H1 (cell line): ENCODE measurements at regions not wholly inside any gene's neighbourhood (a gene's known extent, or its start where the extent isn't known, plus 50 kb on each side); places are given as distances from the start of the nearest gene placed in this dataset.
"Not testable (repeated sequence)": the region's sequence is repeated elsewhere in the genome, so short reads cannot be mapped to it uniquely, and the experiment has no call there.

Experiments used
- CTCF ChIA-PET: fragments of 300-600 bp; sonication (Branson Sonifier 250); formaldehyde crosslinking; loops from one replicate; lab custom pipeline; 2021; ENCODE audit not compliant: partially characterized antibody; lab: Charles Lee
- POLR2A ChIA-PET: fragments of 300-600 bp; sonication (Branson Sonifier 250); formaldehyde crosslinking; loops from one replicate; lab custom pipeline; 2021; ENCODE audit warnings: inconsistent platforms; ENCODE audit not compliant: partially characterized antibody; lab: Charles Lee
- DNase-seq, 2 experiments: peaks; one replicate each; pipeline versions ENCODE4 v3.0.0 to v3.0.0-alpha.2; 2010 to 2022; ENCODE audit warnings: low spot score in 2 of 2, low read depth in 1 of 2, mixed read lengths in 1 of 2
- FAIRE-seq: peaks from 2 replicates; lab custom pipeline; 2011; peaks lifted over from hg19 to GRCh38; lab: Jason Lieb, UNC
- H2AFZ ChIP-seq: 2 replicates; pipeline ENCODE4 v1.8.1; 2012; ENCODE audit warnings: low read length, inconsistent platforms
- H2AK5ac ChIP-seq: 2 replicates; pipeline ENCODE4 v1.6.1; 2013; ENCODE audit warnings: low read depth, low read length
- H2BK120ac ChIP-seq: replicated peaks from 2 replicates; pipeline ENCODE3; 2013; ENCODE audit warnings: low read depth, low read length, inconsistent platforms
- H2BK12ac ChIP-seq: 2 replicates; pipeline ENCODE4 v1.6.1; 2013; ENCODE audit warnings: low read depth, low read length
- H2BK15ac ChIP-seq: 2 replicates; pipeline ENCODE4 v1.6.1; 2013; ENCODE audit warnings: low read length
- H2BK20ac ChIP-seq: 2 replicates; pipeline ENCODE4 v1.6.1; 2013; ENCODE audit warnings: low read length
- H2BK5ac ChIP-seq: 2 replicates; pipeline ENCODE4 v1.6.1; 2013; ENCODE audit warnings: low read depth, low read length
- H3K14ac ChIP-seq: 2 replicates; pipeline ENCODE4 v1.6.1; 2013; ENCODE audit warnings: inconsistent platforms; ENCODE audit not compliant: insufficient read length
- H3K18ac ChIP-seq: 2 replicates; pipeline ENCODE4 v1.6.1; 2013; ENCODE audit warnings: low read length; ENCODE audit errors: extremely low read depth
- H3K23ac ChIP-seq: 2 replicates; pipeline ENCODE4 v1.6.1; 2013; ENCODE audit warnings: inconsistent platforms; ENCODE audit not compliant: insufficient read length
- H3K23me2 ChIP-seq: 2 replicates; pipeline ENCODE4 v1.6.1; 2013; ENCODE audit warnings: low read depth, low read length
- H3K27ac ChIP-seq: 2 replicates; pipeline ENCODE4 v1.6.1; 2011; ENCODE audit warnings: low read depth, low read length, inconsistent platforms
- H3K27me3 ChIP-seq, 4 experiments: replicated peaks in 1 of 4; 1 replicate in 1 of 4; 2 replicates in 3 of 4; pipeline versions ENCODE4 v1.6.1 to v1.8.1; 2011 to 2013; ENCODE audit warnings: low read length in 3 of 4, mild to moderate bottlenecking in 3 of 4, inconsistent platforms in 2 of 4, mixed read lengths in 2 of 4, moderate library complexity in 1 of 4; ENCODE audit not compliant: control insufficient read depth in 3 of 4, insufficient read depth in 3 of 4; ENCODE audit errors: extremely low read depth in 1 of 4
- H3K36me3 ChIP-seq, 4 experiments: 2 replicates each; pipeline versions ENCODE4 v1.6.1 to v1.8.1; 2011 to 2013; ENCODE audit warnings: mild to moderate bottlenecking in 4 of 4, low read length in 3 of 4, moderate library complexity in 2 of 4, control low read depth in 1 of 4, inconsistent platforms in 1 of 4; ENCODE audit not compliant: insufficient read depth in 4 of 4, control insufficient read depth in 2 of 4
- H3K4ac ChIP-seq: replicated peaks from 2 replicates; pipeline ENCODE3; 2013; ENCODE audit warnings: low read length, low read depth, mixed read lengths, inconsistent platforms; ENCODE audit not compliant: insufficient read length
- H3K4me1 ChIP-seq, 4 experiments: replicated peaks in 1 of 4; 1 replicate in 1 of 4; 2 replicates in 3 of 4; pipeline versions ENCODE4 v1.6.1 to v1.8.1; 2011 to 2013; ENCODE audit warnings: low read length in 3 of 4, inconsistent platforms in 2 of 4, mixed read lengths in 1 of 4; ENCODE audit not compliant: insufficient read depth in 4 of 4, control insufficient read depth in 3 of 4
- H3K4me2 ChIP-seq, 2 experiments: 2 replicates each; pipeline versions ENCODE4 v1.6.1 to v1.8.1; 2011 to 2013; ENCODE audit warnings: low read depth in 2 of 2, low read length in 2 of 2, control low read depth in 1 of 2, inconsistent platforms in 1 of 2, mild to moderate bottlenecking in 1 of 2; ENCODE audit not compliant: insufficient read depth in 1 of 2
- H3K4me3 ChIP-seq, 4 experiments: fragments of 200-600, 300-600 bp in 1 of 4; sonication (generic), shearing (Covaris generic), sonication (Bioruptor Twin) in 1 of 4; 2 replicates each; pipeline versions ENCODE4 v1.5.1 to v1.8.1; 2011 to 2016; ENCODE audit warnings: low read length in 4 of 4, low read depth in 3 of 4, control low read depth in 2 of 4, inconsistent platforms in 2 of 4, mild to moderate bottlenecking in 2 of 4, mixed read lengths in 1 of 4, moderate library complexity in 1 of 4; ENCODE audit not compliant: insufficient read depth in 2 of 4; ENCODE audit errors: extremely low read depth in 1 of 4
- H3K56ac ChIP-seq: replicated peaks from 2 replicates; pipeline ENCODE3; 2013; ENCODE audit warnings: low read depth, mild to moderate bottlenecking, mixed read lengths, low read length, inconsistent platforms; ENCODE audit not compliant: insufficient read length
- H3K79me1 ChIP-seq: 2 replicates; pipeline ENCODE4 v1.6.1; 2013; ENCODE audit warnings: low read depth, low read length, control low read depth
- H3K79me2 ChIP-seq, 2 experiments: 2 replicates each; pipeline versions ENCODE4 v1.6.1 to v1.8.1; 2012 to 2013; ENCODE audit warnings: low read length in 2 of 2, mild to moderate bottlenecking in 2 of 2, inconsistent platforms in 1 of 2; ENCODE audit not compliant: insufficient read depth in 2 of 2, control insufficient read depth in 1 of 2
- H3K9ac ChIP-seq, 4 experiments: replicated peaks in 1 of 4; 1 replicate in 1 of 4; 2 replicates in 3 of 4; pipeline versions ENCODE4 v1.6.1 to v1.8.1; 2011 to 2013; ENCODE audit warnings: low read depth in 3 of 4, low read length in 3 of 4, control low read depth in 2 of 4, mild to moderate bottlenecking in 2 of 4, moderate library complexity in 2 of 4, inconsistent platforms in 1 of 4; ENCODE audit errors: extremely low read depth in 1 of 4
- H3K9me3 ChIP-seq, 2 experiments: 2 replicates each; pipeline versions ENCODE4 v1.6.1 to v1.8.1; 2012 to 2013; ENCODE audit warnings: mild to moderate bottlenecking in 2 of 2, moderate library complexity in 2 of 2, control low read depth in 1 of 2, inconsistent platforms in 1 of 2, low read depth in 1 of 2, low read length in 1 of 2, mixed read lengths in 1 of 2; ENCODE audit not compliant: insufficient read depth in 2 of 2
- H4K20me1 ChIP-seq, 2 experiments: replicated peaks in 1 of 2; 2 replicates each; pipeline versions ENCODE3 to v1.8.1; 2011 to 2013; ENCODE audit warnings: inconsistent platforms in 2 of 2, low read length in 2 of 2, mild to moderate bottlenecking in 1 of 2; ENCODE audit not compliant: insufficient read depth in 2 of 2, control insufficient read depth in 1 of 2
- H4K5ac ChIP-seq: 2 replicates; pipeline ENCODE4 v1.6.1; 2013; ENCODE audit warnings: low read length, low read depth, mixed read lengths, inconsistent platforms; ENCODE audit not compliant: insufficient read length
- H4K8ac ChIP-seq: 2 replicates; pipeline ENCODE4 v1.8.0; 2013; ENCODE audit warnings: mild to moderate bottlenecking, moderate library complexity, low read length, inconsistent platforms; ENCODE audit not compliant: insufficient read depth; ENCODE audit errors: extremely low read depth
- H4K91ac ChIP-seq: replicated peaks from 2 replicates; pipeline ENCODE3; 2013; ENCODE audit warnings: low read length, mixed read lengths, inconsistent platforms; ENCODE audit not compliant: insufficient read length
- WGBS, 2 experiments: shearing (Covaris generic) in 1 of 2; methylation state at CpG; one replicate each; pipeline versions ENCODE4 v1.1.6 to v1.1.7; 2013 to 2015; ENCODE audit warnings: low lambda C conversion rate in 2 of 2, mixed read lengths in 2 of 2, inconsistent platforms in 1 of 2, low coverage in 1 of 2, missing lambda C conversion rate in 1 of 2; ENCODE audit not compliant: insufficient replicate concordance in 2 of 2, insufficient coverage in 1 of 2, insufficient read length in 1 of 2; ENCODE audit errors: extremely low coverage in 1 of 2, missing lambda C conversion rate in 1 of 2; 5-methylcytosine and 5-hydroxymethylcytosine counted together

GRCh38 chr18:10179326-10179725 is 265.5 kb downstream of the VAPA start:
- H2AK5ac ChIP-seq, H3K56ac ChIP-seq, H3K4me3 ChIP-seq, H3K4ac ChIP-seq, H4K5ac ChIP-seq, DNase-seq, H3K79me2 ChIP-seq, H2AFZ ChIP-seq, H3K79me1 ChIP-seq, H4K20me1 ChIP-seq, H3K4me1 ChIP-seq, H3K18ac ChIP-seq, H2BK20ac ChIP-seq, POLR2A ChIA-PET, H3K27me3 ChIP-seq, H3K23me2 ChIP-seq, H4K91ac ChIP-seq, H2BK5ac ChIP-seq, H3K9ac ChIP-seq, FAIRE-seq, H3K36me3 ChIP-seq, H3K4me2 ChIP-seq, H2BK15ac ChIP-seq, H4K8ac ChIP-seq, H2BK12ac ChIP-seq, H3K23ac ChIP-seq, H2BK120ac ChIP-seq, H3K9me3 ChIP-seq, H3K27ac ChIP-seq, H3K14ac ChIP-seq: not testable (repeated sequence)
- CTCF ChIA-PET = interaction anchor here (1.0 kb wide), 1 partner anchor 13 kb away, joined by 3 read pairs; no protein-coding TSS in a partner anchor
- WGBS, 2 experiments = 92% methylated on average over 6 of the region's 6 CpGs; no CpG with 5 or more reads in 1 of the 2 experiments
